SK-N-SH (cell line): ENCODE measurements at regions not wholly inside any gene's neighbourhood (a gene's known extent, or its start where the extent isn't known, plus 50 kb on each side); places are given as distances from the start of the nearest gene placed in this dataset.

Experiments
- CTCF ChIP-seq: fragments of 200-600 bp; sonication (generic); IDR thresholded peaks from 2 replicates; pipeline ENCODE4 v1.6.1; 2017; ENCODE audit warnings: antibody characterized with exemption, mild to moderate bottlenecking, moderate library complexity
- EP300 ChIP-seq, 2 experiments: IDR thresholded peaks; 2 replicates each; pipeline versions ENCODE4 v1.4.0 to v1.6.1; 2012; ENCODE audit warnings: borderline replicate concordance in 1 of 2, low read depth in 1 of 2, low read length in 1 of 2
- GABPA ChIP-seq: IDR thresholded peaks from 2 replicates; pipeline ENCODE4 v1.4.0; 2012; ENCODE audit warnings: low read depth, mild to moderate bottlenecking
- GATA2 ChIP-seq: sonication (generic); formaldehyde crosslinking; IDR thresholded peaks from 2 replicates; pipeline ENCODE4 v1.5.0; 2020; ENCODE audit warnings: mild to moderate bottlenecking, missing genetic modification reagents
- MAX ChIP-seq: IDR thresholded peaks from 2 replicates; pipeline ENCODE4 v1.4.0; 2012; ENCODE audit warnings: low read depth
- MXI1 ChIP-seq: IDR thresholded peaks from 2 replicates; pipeline ENCODE4 v1.6.1; 2012; ENCODE audit warnings: mild to moderate bottlenecking, low read depth, low read length, improper control_type of control experiment
- NFIC ChIP-seq: IDR thresholded peaks from 2 replicates; pipeline ENCODE4 v1.4.0; 2012; ENCODE audit warnings: borderline replicate concordance
- POLR2AphosphoS5 ChIP-seq: IDR thresholded peaks from 2 replicates; pipeline ENCODE4 v1.6.1; 2012; ENCODE audit warnings: low read depth, low read length
- RCOR1 ChIP-seq: fragments of 150-350 bp; IDR thresholded peaks from 2 replicates; pipeline ENCODE4 v1.6.1; 2017; ENCODE audit warnings: antibody characterized with exemption, low read length
- REST ChIP-seq: IDR thresholded peaks from 2 replicates; pipeline ENCODE4 v1.6.1; 2012; ENCODE audit warnings: mild to moderate bottlenecking, low read depth, low read length, moderate library complexity
- RFX5 ChIP-seq: IDR thresholded peaks from 2 replicates; pipeline ENCODE4 v1.6.1; 2012; ENCODE audit warnings: mild to moderate bottlenecking, improper control_type of control experiment, low read length
- SIN3A ChIP-seq: IDR thresholded peaks from 2 replicates; pipeline ENCODE4 v1.6.1; 2012; ENCODE audit warnings: low read depth, mild to moderate bottlenecking, low read length, moderate library complexity, borderline replicate concordance
- TCF12 ChIP-seq: IDR thresholded peaks from 2 replicates; pipeline ENCODE4 v1.4.0; 2012
- YY1 ChIP-seq: IDR thresholded peaks from 2 replicates; pipeline ENCODE4 v1.4.0; 2012; ENCODE audit warnings: low read depth, mild to moderate bottlenecking

GRCh38 chr2:62283147-62283546 is 87.2 kb downstream of the B3GNT2 start:
- TF ChIP-seq GABPA (no peak), CTCF (no peak), SIN3A (no peak), REST (no peak), TCF12 (no peak), RFX5 (no peak), NFIC (no peak), EP300 (IDR thresholded peaks at IDR 0.05; ENCODE audit: borderline replicate concordance in 1 of 2, low read depth in 1 of 2, low read length in 1 of 2) (no peak), YY1 (no peak), RCOR1 (no peak), POLR2AphosphoS5 (no peak), GATA2 (no peak), MXI1 (no peak), MAX (no peak)
